ENCODE measurements at regions not wholly inside any gene's neighbourhood (a gene's known extent, or its start where the extent isn't known, plus 50 kb on each side); places are given as distances from the start of the nearest gene placed in this dataset.

GRCh38 chr5:92703976-92704375, 877.0 kb downstream of the NR2F1-AS1 start:
- Histone ChIP-seq H3F3A (ENCODE audit: insufficient read depth, low read length, poor library complexity, severe bottlenecking) (no peaks in the 10 kb centered on the region), H3K4me3 (ENCODE audit: low read length) (no peak overlapping the region), H3K9ac (ENCODE audit: low read length) (no peak overlapping the region), H3K9me3 (ENCODE audit: low read length) (no peaks in the 10 kb centered on the region), H3K27ac (ENCODE audit: low read length) (no peak overlapping the region), H2AFZ (ENCODE audit: low read depth, low read length) (no peak overlapping the region), H3K27me3 (ENCODE audit: insufficient read depth, low read depth, low read length) (no peaks in the 10 kb centered on the region), H3K4me2 (ENCODE audit: low read length) (no peak overlapping the region), H4K20me1 (ENCODE audit: insufficient read depth) (no peaks in the 10 kb centered on the region), H3K36me3 (ENCODE audit: insufficient read depth, low read length) (no peaks in the 10 kb centered on the region), H3K79me2 (replicated peaks; ENCODE audit: insufficient read depth, low read length) (no peaks in the 10 kb centered on the region), H3K9me2 (ENCODE audit: insufficient read depth, low read length) (no peaks in the 10 kb centered on the region)
- no peak for TF ChIP-seq EP300 (conservative IDR thresholded peaks at IDR 0.05; ENCODE audit: poor library complexity, severe bottlenecking)
- TF ChIP-seq POLR2AphosphoS5 (IDR thresholded peaks at IDR 0.05): no peak
- no peak for TF ChIP-seq TAF1 (IDR thresholded peaks at IDR 0.05; ENCODE audit: low read depth)
- TF ChIP-seq MXI1 (conservative IDR thresholded peaks at IDR 0.05; ENCODE audit: poor library complexity, severe bottlenecking): no peak
- no peak for TF ChIP-seq RAD21 (conservative IDR thresholded peaks at IDR 0.05)
- no peak for TF ChIP-seq SMC3 (conservative IDR thresholded peaks at IDR 0.05; ENCODE audit: poor library complexity)
- no peak for TF ChIP-seq EZH2 (IDR thresholded peaks at IDR 0.05; ENCODE audit: borderline replicate concordance, insufficient read depth, low read length, poor library complexity, severe bottlenecking)
- no peak for TF ChIP-seq CTCF (IDR thresholded peaks at IDR 0.05; ENCODE audit: poor library complexity, severe bottlenecking)
- no peak for TF ChIP-seq REST (IDR thresholded peaks at IDR 0.05; ENCODE audit: borderline replicate concordance)

- no peak overlapping the region for H3K4me3 ChIP-seq (ENCODE audit: low read length)
- H3K4me2 ChIP-seq (ENCODE audit: low read length): no peak overlapping the region
- H3K9me3 ChIP-seq (ENCODE audit: low read length): no peaks in the 10 kb centered on the region
- H3K79me2 ChIP-seq (replicated peaks; ENCODE audit: insufficient read depth, low read length): no peaks in the 10 kb centered on the region
- no peak overlapping the region for H3K9ac ChIP-seq (ENCODE audit: low read length)
- H4K20me1 ChIP-seq (ENCODE audit: insufficient read depth): no peaks in the 10 kb centered on the region
- no peaks in the 10 kb centered on the region for H3K27me3 ChIP-seq (ENCODE audit: insufficient read depth, low read depth, low read length)
- H3K9me2 ChIP-seq (ENCODE audit: insufficient read depth, low read length): no peaks in the 10 kb centered on the region
- no peak overlapping the region for H3K27ac ChIP-seq (ENCODE audit: low read length)
- no peaks in the 10 kb centered on the region for H3F3A ChIP-seq (ENCODE audit: insufficient read depth, low read length, poor library complexity, severe bottlenecking)
- TF ChIP-seq TAF1 (IDR thresholded peaks at IDR 0.05; ENCODE audit: low read depth) (no peak), CTCF (IDR thresholded peaks at IDR 0.05; ENCODE audit: poor library complexity, severe bottlenecking) (no peak), REST (IDR thresholded peaks at IDR 0.05; ENCODE audit: borderline replicate concordance) (no peak), EZH2 (IDR thresholded peaks at IDR 0.05; ENCODE audit: borderline replicate concordance, insufficient read depth, low read length, poor library complexity, severe bottlenecking) (no peak), EP300 (conservative IDR thresholded peaks at IDR 0.05; ENCODE audit: poor library complexity, severe bottlenecking) (no peak), SMC3 (conservative IDR thresholded peaks at IDR 0.05; ENCODE audit: poor library complexity) (no peak), POLR2AphosphoS5 (IDR thresholded peaks at IDR 0.05) (no peak), MXI1 (conservative IDR thresholded peaks at IDR 0.05; ENCODE audit: poor library complexity, severe bottlenecking) (no peak), RAD21 (conservative IDR thresholded peaks at IDR 0.05) (no peak)
- no peaks in the 10 kb centered on the region for H3K36me3 ChIP-seq (ENCODE audit: insufficient read depth, low read length)
- H2AFZ ChIP-seq (ENCODE audit: low read depth, low read length): no peak overlapping the region
Observed at GRCh38 chr5:92695123-92696003, 885.7 kb downstream of the NR2F1-AS1 start.
